ENCODE measurements at regions not wholly inside any gene's neighbourhood (a gene's known extent, or its start where the extent isn't known, plus 50 kb on each side); places are given as distances from the start of the nearest gene placed in this dataset.
"Not testable (repeated sequence)": the region's sequence is repeated elsewhere in the genome, so short reads cannot be mapped to it uniquely, and the experiment has no call there.

GRCh38 chr2:111453308-111453707 lies 332.6 kb downstream of the BCL2L11 start:
- H3K36me3 ChIP-seq (ENCODE audit: control insufficient read depth in 2 of 3, insufficient read depth in 3 of 3, low read length in 3 of 3); H3K4me3 Mint-ChIP-seq; H3K4me1 ChIP-seq (ENCODE audit: control insufficient read depth in 2 of 2, insufficient read depth in 2 of 2, low read length in 2 of 2); H3K27me3 ChIP-seq (ENCODE audit: control insufficient read depth in 2 of 2, insufficient read depth in 2 of 2, low read length in 2 of 2); H3K36me3 Mint-ChIP-seq; H3K27ac Mint-ChIP-seq; ATAC-seq; DNase-seq; H3K27me3 Mint-ChIP-seq; H3K27ac ChIP-seq (ENCODE audit: low read depth, low read length); CTCF ChIA-PET; H3K4me3 ChIP-seq (ENCODE audit: low read length); POLR2A ChIA-PET; H3K9me3 ChIP-seq (ENCODE audit: control insufficient read depth in 2 of 3, low read length in 3 of 3); H3K9me3 Mint-ChIP-seq: not testable (repeated sequence)
- H3K4me1 Mint-ChIP-seq = peaks cover 0 to 16% (median 0%) of the 10 kb centered on the region in 7 donors
- intact Hi-C loops (cut with micrococcal nuclease) = loop anchor here in 1 of 2 donors (10.0 kb wide), 1 partner anchor 339 kb away; no protein-coding TSS in a partner anchor

GRCh38 chr2:111453816-111454215 lies 333.1 kb downstream of the BCL2L11 start:
- not testable (repeated sequence) for ATAC-seq

DNA sequence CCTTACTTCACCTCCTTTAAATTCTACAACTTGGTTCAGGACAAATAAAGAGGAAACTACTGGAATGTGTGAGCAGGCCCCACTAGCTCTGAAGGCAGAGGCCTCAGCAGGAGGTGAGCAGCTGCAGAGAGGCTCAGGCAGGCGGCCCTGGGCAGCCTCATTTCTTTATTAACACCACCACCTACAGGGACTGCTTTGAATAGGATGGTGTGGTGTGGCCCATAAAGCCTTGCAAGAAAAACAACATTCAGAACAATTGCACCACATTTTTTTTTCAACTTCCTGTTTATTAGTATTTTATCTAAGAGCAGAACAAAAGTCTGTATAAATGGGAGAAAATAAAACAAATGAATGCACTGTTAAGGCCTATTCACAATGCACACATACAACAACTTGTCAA lies 333.7 kb downstream of the BCL2L11 start:
- H3K4me3 ChIP-seq (ENCODE audit: low read length); H3K27me3 ChIP-seq (ENCODE audit: control insufficient read depth in 2 of 2, insufficient read depth in 2 of 2, low read length in 2 of 2); H3K9me3 ChIP-seq (ENCODE audit: control insufficient read depth in 2 of 3, low read length in 3 of 3); H3K9me3 Mint-ChIP-seq; H3K27me3 Mint-ChIP-seq; CTCF ChIA-PET; H3K4me3 Mint-ChIP-seq; H3K36me3 ChIP-seq (ENCODE audit: control insufficient read depth in 2 of 3, insufficient read depth in 3 of 3, low read length in 3 of 3); H3K27ac Mint-ChIP-seq; POLR2A ChIA-PET; H3K4me1 ChIP-seq (ENCODE audit: control insufficient read depth in 2 of 2, insufficient read depth in 2 of 2, low read length in 2 of 2); H3K36me3 Mint-ChIP-seq; H3K27ac ChIP-seq (ENCODE audit: low read depth, low read length): not testable (repeated sequence)
- peak in 6 of 9 donors; percentile 27 to 61 (median 39) for DNase-seq
- intact Hi-C loops (cut with micrococcal nuclease) = loop anchor here in 1 of 2 donors (10.0 kb wide), 1 partner anchor 340 kb away; no protein-coding TSS in a partner anchor
- peaks cover 0 to 17% (median 0%) of the 10 kb centered on the region in 7 donors for H3K4me1 Mint-ChIP-seq
- ATAC-seq = peak; percentile 97

More at GRCh38 chr2:111453816-111454215, 333.1 kb downstream of the BCL2L11 start:
- H3K27ac Mint-ChIP-seq; H3K27me3 Mint-ChIP-seq; POLR2A ChIA-PET; H3K36me3 Mint-ChIP-seq; H3K4me3 ChIP-seq (ENCODE audit: low read length); H3K36me3 ChIP-seq (ENCODE audit: control insufficient read depth in 2 of 3, insufficient read depth in 3 of 3, low read length in 3 of 3); H3K9me3 Mint-ChIP-seq; H3K27ac ChIP-seq (ENCODE audit: low read depth, low read length); CTCF ChIA-PET; H3K9me3 ChIP-seq (ENCODE audit: control insufficient read depth in 2 of 3, low read length in 3 of 3); H3K27me3 ChIP-seq (ENCODE audit: control insufficient read depth in 2 of 2, insufficient read depth in 2 of 2, low read length in 2 of 2); H3K4me3 Mint-ChIP-seq; H3K4me1 ChIP-seq (ENCODE audit: control insufficient read depth in 2 of 2, insufficient read depth in 2 of 2, low read length in 2 of 2); DNase-seq: not testable (repeated sequence)
- peaks cover 0 to 17% (median 0%) of the 10 kb centered on the region in 7 donors for H3K4me1 Mint-ChIP-seq
- intact Hi-C loops (cut with micrococcal nuclease) = loop anchor here in 1 of 2 donors (10.0 kb wide), 1 partner anchor 339 kb away; no protein-coding TSS in a partner anchor

- H3K4me3 ChIP-seq (ENCODE audit: low read length); H3K27ac ChIP-seq (ENCODE audit: low read depth, low read length); H3K9me3 Mint-ChIP-seq; H3K4me1 ChIP-seq (ENCODE audit: control insufficient read depth in 2 of 2, insufficient read depth in 2 of 2, low read length in 2 of 2); H3K27me3 ChIP-seq (ENCODE audit: control insufficient read depth in 2 of 2, insufficient read depth in 2 of 2, low read length in 2 of 2); ATAC-seq; H3K36me3 ChIP-seq (ENCODE audit: control insufficient read depth in 2 of 3, insufficient read depth in 3 of 3, low read length in 3 of 3); H3K9me3 ChIP-seq (ENCODE audit: control insufficient read depth in 2 of 3, low read length in 3 of 3); DNase-seq; H3K36me3 Mint-ChIP-seq; CTCF ChIA-PET; H3K27me3 Mint-ChIP-seq; POLR2A ChIA-PET; H3K4me3 Mint-ChIP-seq: not testable (repeated sequence)
- intact Hi-C loops (cut with micrococcal nuclease) = loop anchor here (5.0 to 10.0 kb wide), 2 partner anchors 338 to 341 kb away; no protein-coding TSS in a partner anchor
- H3K4me1 Mint-ChIP-seq = peaks cover 0 to 14% (median 0%) of the 10 kb centered on the region in 7 donors
- peak overlapping the region in 2 of 9 donors; percentile 7 to 72 for H3K27ac Mint-ChIP-seq
Measured at GRCh38 chr2:111455016-111456015, 334.6 kb downstream of the BCL2L11 start.

- DNase-seq; H3K4me3 Mint-ChIP-seq; H3K36me3 ChIP-seq (ENCODE audit: control insufficient read depth in 2 of 3, insufficient read depth in 3 of 3, low read length in 3 of 3); H3K27me3 Mint-ChIP-seq; CTCF ChIA-PET; H3K27ac ChIP-seq (ENCODE audit: low read depth, low read length); H3K36me3 Mint-ChIP-seq; ATAC-seq; H3K27me3 ChIP-seq (ENCODE audit: control insufficient read depth in 2 of 2, insufficient read depth in 2 of 2, low read length in 2 of 2); H3K9me3 ChIP-seq (ENCODE audit: control insufficient read depth in 2 of 3, low read length in 3 of 3); POLR2A ChIA-PET; H3K4me3 ChIP-seq (ENCODE audit: low read length); H3K4me1 ChIP-seq (ENCODE audit: control insufficient read depth in 2 of 2, insufficient read depth in 2 of 2, low read length in 2 of 2); H3K9me3 Mint-ChIP-seq; H3K27ac Mint-ChIP-seq: not testable (repeated sequence)
- H3K4me1 Mint-ChIP-seq = peaks cover 0 to 19% (median 0%) of the 10 kb centered on the region in 7 donors
- intact Hi-C loops (cut with micrococcal nuclease) = loop anchor here (5.0 to 10.0 kb wide), 2 partner anchors 340 to 342 kb away; no protein-coding TSS in a partner anchor
Measured at GRCh38 chr2:111457191-111457590, 336.5 kb downstream of the BCL2L11 start.

DNA sequence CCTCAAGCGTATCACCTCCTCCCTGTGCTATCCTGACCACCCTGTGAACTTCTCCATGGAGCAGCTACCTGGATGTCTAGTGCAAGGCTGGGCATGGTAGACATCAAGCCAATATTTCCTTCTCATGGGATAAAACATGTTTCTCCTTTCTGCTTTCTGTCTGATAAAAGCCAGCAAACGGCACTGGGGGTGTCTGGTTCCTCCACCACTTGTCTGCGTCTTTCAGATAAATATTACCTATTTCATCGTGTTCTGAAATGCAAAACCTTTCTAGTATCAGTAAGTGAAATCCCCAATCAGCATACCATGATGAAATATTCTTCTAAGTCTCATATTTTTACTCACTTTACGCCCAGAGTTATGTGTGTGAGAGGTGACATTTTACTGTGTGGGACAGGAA lies 340.2 kb downstream of the BCL2L11 start:
- H3K4me3 Mint-ChIP-seq; H3K4me3 ChIP-seq (ENCODE audit: low read length); POLR2A ChIA-PET; H3K27me3 Mint-ChIP-seq; H3K36me3 Mint-ChIP-seq; H3K27ac ChIP-seq (ENCODE audit: low read depth, low read length); CTCF ChIA-PET; H3K27ac Mint-ChIP-seq; ATAC-seq; H3K9me3 ChIP-seq (ENCODE audit: control insufficient read depth in 2 of 3, low read length in 3 of 3); H3K4me1 ChIP-seq (ENCODE audit: control insufficient read depth in 2 of 2, insufficient read depth in 2 of 2, low read length in 2 of 2); H3K36me3 ChIP-seq (ENCODE audit: control insufficient read depth in 2 of 3, insufficient read depth in 3 of 3, low read length in 3 of 3); H3K27me3 ChIP-seq (ENCODE audit: control insufficient read depth in 2 of 2, insufficient read depth in 2 of 2, low read length in 2 of 2); intact Hi-C loops (cut with micrococcal nuclease); H3K9me3 Mint-ChIP-seq; DNase-seq: not testable (repeated sequence)
- peaks cover 0 to 18% (median 0%) of the 10 kb centered on the region in 7 donors for H3K4me1 Mint-ChIP-seq

DNA sequence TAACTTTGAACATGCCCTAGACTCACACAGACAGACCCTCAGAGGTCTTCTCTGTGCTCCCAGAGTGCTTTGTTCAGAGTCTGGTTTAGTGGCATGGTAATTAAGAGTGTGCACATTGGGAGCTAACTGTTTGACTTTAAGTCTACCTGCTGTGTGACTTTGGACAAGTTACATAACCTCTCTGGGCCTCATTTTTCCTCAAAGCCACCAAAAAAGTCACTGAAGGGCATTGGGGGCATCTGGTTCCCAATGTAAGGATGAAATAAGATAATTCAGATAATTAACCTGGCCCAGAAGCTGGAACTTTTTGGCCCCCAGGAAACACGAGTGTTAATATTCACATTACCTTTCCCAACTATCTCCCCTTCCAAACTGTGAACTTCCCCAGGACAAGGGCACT lies 341.1 kb downstream of the BCL2L11 start:
- H3K27me3 Mint-ChIP-seq; CTCF ChIA-PET; H3K4me1 ChIP-seq (ENCODE audit: control insufficient read depth in 2 of 2, insufficient read depth in 2 of 2, low read length in 2 of 2); H3K36me3 ChIP-seq (ENCODE audit: control insufficient read depth in 2 of 3, insufficient read depth in 3 of 3, low read length in 3 of 3); H3K9me3 ChIP-seq (ENCODE audit: control insufficient read depth in 2 of 3, low read length in 3 of 3); H3K4me3 ChIP-seq (ENCODE audit: low read length); H3K27ac ChIP-seq (ENCODE audit: low read depth, low read length); H3K36me3 Mint-ChIP-seq; ATAC-seq; POLR2A ChIA-PET; H3K9me3 Mint-ChIP-seq; H3K27me3 ChIP-seq (ENCODE audit: control insufficient read depth in 2 of 2, insufficient read depth in 2 of 2, low read length in 2 of 2); DNase-seq; H3K27ac Mint-ChIP-seq; H3K4me3 Mint-ChIP-seq; intact Hi-C loops (cut with micrococcal nuclease): not testable (repeated sequence)
- H3K4me1 Mint-ChIP-seq = peaks cover 0 to 20% (median 0%) of the 10 kb centered on the region in 7 donors
